GM21526 (cell line): ENCODE measurements at regions not wholly inside any gene's neighbourhood (a gene's known extent, or its start where the extent isn't known, plus 50 kb on each side); places are given as distances from the start of the nearest gene placed in this dataset.
"Not testable (repeated sequence)": the region's sequence is repeated elsewhere in the genome, so short reads cannot be mapped to it uniquely, and the experiment has no call there.

Experiments
- ATAC-seq: cut with Tn5 transposase; IDR thresholded peaks from one replicate; pipeline ENCODE4 v1.9.1; 2021; ENCODE audit warnings: moderate library complexity; ENCODE audit not compliant: unreplicated experiment, low FRiP score

DNA sequence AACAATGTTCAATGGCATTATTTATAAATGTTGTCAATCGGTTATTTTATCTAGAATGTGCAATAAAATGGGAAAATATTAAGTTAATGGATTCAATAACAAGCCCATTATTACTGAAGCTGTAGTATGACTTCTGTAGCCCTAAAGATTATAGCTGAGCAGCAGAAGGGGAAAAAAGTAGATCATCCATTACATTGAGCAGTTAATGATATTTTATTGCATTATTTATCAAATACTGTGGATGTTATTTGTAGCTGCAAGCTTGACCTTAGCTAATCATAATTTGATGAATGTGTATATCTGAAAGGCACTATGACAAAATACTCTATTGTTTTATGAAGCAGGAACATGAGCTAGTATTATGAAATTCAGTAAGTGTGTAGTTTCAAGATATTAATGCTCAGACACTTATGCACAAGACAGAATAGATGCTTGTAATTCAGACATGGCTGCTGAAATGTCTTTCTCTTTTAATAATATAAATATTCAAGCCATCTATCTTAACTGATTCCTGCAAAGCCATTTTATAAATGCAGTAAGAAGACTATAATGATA lies 131.5 kb upstream of the MGAT4C start:
- no peak for ATAC-seq

DNA sequence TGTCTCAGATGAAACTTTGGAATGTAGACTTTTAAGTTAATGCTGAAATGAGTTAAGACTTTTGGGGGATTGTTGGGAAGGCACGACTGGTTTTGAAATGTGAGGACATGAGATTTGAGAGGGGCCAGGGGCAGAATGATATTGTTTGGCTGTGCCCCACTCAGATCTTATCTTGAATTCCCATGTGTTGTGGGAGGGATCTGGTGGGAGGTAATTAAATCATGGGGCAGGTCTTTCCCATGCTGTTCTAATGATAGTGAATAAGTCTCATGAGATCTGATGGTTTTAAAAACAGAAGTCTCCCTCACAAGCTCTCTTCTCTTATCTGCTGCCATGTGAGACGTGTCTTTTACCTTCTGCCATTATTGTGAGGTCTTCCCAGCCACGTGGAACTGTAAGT lies 127.6 kb upstream of the MGAT4C start:
- ATAC-seq, result not testable (repeated sequence)

DNA sequence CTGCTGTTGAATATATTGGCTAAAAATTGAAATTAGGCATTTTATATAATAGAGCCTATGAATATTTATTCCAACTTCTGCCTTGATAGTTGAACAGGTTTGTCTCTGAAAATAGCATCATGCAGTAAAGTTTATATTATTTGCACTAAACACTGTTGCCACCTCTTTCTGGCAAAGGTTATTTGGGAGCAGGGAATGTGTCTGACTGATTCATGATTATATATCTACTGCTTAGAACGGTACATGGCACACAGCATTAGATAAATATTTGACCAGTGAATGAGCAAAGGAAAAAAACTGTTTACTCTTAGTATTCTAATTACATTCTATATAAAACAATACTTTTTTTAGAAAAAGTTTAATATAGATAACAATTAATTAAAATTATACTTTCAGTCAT lies 123.1 kb upstream of the MGAT4C start:
- no peak for ATAC-seq

DNA sequence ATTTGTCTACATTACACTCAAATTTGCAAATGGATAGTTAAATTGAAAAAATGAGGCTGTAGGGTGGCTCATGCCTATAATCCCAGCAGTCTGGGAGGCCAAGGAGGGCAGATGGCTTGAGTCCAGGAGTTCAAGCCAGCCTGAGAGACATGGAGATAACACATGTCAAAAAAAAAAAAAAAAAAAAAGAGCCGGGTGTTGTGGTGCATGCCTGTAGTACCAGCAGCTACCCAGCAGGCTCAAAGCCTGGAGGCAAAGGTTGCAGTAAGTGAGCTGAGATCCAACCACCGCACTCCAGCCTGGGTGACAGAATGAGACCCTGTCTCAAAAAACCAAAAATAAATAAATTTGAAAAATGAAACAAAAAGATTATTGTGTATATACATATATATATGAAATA lies 119.9 kb upstream of the MGAT4C start:
- no peak for ATAC-seq

DNA sequence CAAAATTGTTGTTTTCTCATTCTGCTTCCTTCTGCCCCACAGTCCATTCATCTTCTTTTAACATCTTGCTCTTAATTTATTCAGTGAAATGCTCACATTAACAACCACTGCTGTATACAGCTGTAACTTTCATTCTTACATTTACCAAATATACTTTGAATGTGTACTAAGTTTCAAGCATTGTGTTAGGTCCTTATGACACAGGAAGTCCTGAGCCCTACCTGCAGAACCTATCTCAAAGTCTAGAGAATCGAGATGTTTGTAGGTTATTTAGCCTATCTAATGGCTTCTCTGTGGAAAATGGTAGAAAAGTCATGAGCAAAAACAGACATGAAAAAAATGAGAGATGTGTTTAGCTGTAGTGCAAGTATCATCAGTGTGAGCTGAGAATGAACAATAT lies 117.6 kb upstream of the MGAT4C start:
- no peak for ATAC-seq

DNA sequence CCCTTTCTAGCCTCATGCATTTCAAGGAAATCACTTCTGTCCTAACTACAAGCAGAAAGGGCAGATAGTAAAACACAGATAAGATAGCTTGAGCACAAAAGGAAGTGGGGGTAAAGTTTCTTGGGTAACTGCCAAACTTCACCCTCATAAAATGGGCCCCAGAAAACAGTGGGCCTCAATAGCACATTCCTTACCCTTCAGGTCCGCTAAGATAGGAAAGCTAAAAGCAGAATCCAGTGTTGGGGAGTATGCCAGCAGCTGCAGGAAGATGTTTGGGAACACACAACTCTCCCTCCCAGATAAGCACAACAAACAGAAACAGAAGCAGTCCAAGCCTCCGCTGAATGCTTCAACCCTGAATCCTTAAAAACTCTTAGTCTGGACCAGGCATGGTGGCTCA lies 110.9 kb upstream of the MGAT4C start:
- ATAC-seq, result no peak

DNA sequence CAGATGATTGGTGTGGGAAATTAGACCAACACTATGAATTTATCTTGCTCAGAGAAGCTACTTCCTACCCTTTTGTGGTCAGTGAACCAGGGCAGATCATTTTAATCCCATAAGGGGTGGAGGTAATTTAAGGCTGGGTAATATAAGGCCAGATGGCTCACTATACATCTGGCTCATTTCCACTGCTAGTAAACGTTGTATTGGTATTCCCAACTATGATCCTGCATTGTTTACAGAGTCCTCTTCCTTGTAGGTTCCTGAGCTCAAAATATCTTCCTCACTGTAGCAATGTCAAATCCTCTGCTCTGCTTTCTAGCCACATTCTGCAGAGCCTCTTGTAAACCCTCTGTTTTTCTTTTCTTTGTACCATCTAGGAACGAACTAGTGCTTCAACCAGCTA lies 93.0 kb upstream of the MGAT4C start:
- no peak for ATAC-seq

DNA sequence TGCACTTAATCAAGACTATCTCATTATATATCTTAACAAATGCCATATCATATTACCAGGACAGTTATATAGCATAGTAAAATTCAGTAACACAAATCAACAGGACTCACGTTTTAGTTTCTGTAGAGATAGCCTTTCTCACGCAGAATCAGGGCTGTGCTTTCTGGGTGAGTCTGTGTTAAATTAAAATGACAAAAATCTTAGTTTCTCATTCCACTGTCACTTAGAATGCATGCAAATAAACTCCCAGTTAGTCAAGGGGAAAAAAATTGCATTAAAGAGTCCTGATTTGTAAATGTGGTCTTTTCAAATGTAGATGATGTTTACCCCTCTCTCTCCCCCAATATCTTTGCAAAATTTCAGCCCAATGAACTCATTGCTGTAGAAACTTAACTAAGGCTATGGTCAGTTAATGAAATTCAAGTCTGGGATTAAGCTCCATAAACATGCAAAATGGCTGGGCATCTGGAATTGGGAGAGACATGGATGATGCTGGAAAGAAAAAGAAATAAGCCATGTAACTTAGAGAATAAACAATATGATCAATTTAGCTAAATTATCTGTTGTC lies 77.8 kb upstream of the MGAT4C start:
- ATAC-seq, result no peak

DNA sequence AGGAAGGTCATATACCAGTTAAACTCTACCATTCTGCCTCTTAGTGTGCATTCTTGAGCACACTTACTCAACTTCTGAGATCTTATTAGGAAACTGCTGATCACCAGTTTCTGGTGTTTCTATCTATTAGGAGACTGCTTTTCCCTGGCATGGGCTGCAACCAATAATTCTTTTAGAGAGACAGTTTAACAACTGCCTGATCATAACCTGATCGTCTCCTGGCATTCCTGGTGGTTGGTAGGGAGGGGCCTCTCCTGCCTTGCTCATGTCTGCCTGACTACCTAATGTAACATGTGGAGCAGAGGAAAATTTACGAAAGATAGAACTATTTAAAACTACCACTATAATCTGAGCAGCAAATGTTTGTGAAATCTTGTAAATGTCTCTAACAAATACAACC lies 75.3 kb upstream of the MGAT4C start:
- no peak for ATAC-seq

DNA sequence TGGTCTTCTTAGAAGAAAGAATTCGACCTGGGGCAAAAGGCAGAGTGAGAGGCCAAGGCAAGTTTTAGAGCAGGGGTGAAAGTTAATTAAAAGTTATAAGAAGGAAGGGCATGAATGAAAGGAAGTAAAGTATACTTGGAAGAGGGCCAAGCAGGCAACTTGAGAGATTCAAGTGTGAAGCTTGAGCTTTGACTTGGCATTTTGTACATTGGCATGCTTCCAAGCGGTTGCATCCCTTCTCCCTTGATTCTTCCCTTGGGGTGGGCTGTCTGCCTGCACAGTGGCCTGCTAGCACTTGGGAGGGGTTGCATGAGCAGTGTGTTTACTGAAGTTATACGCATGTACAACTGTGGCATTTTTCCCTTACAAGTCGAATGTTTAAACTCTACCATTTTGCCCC lies 74.8 kb upstream of the MGAT4C start:
- no peak for ATAC-seq

DNA sequence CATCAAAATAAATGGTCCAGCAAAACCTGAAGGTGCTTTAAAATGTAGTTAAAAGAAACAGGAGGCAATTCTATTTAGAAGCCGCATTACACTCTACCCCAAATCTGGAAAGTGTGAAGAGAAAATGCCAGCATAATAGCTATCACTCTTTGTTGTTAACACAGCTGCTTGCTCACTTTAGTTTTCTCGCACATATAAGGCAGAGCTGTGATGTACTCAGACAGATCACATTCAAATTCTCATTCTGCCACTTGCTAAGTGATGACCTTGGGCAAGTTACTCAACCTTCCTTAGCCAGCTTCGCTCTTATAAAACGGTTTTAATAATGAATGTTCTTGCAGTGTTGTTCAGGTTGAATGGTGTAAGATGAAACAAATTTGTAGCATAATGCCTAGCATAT lies 56.0 kb upstream of the MGAT4C start:
- ATAC-seq, result no peak
